ENCODE measurements at regions not wholly inside any gene's neighbourhood (a gene's known extent, or its start where the extent isn't known, plus 50 kb on each side); places are given as distances from the start of the nearest gene placed in this dataset.

- in situ Hi-C loops (cut with HindIII; ENCODE audit: low pct_unique_long_range_greater_than_20kb, low sequenced_read_pairs) = no loop called here
- DNase-seq (ENCODE audit: low read depth, low spot score) = peak; percentile 86
Observed at GRCh38 chr3:188052169-188053035, 101.6 kb upstream of the LPP start.

DNA sequence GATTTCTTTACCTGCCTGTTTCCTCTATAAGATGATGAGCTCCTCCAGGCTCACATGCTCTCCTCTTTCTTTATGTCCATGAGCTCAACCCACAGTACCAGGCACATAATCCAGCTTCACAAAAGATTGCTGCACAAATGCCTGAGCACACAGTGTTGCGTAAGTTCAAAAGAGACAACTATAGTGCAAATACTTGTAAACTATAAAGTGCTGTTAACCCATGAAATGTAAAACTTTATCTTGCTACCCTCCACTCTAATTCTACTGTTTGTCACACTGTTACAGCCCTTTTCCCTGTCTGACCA, 101.0 kb upstream of the LPP start:
- DNase-seq (ENCODE audit: low read depth, low spot score) = no peak
- in situ Hi-C loops (cut with HindIII; ENCODE audit: low pct_unique_long_range_greater_than_20kb, low sequenced_read_pairs) = no loop called here

DNA sequence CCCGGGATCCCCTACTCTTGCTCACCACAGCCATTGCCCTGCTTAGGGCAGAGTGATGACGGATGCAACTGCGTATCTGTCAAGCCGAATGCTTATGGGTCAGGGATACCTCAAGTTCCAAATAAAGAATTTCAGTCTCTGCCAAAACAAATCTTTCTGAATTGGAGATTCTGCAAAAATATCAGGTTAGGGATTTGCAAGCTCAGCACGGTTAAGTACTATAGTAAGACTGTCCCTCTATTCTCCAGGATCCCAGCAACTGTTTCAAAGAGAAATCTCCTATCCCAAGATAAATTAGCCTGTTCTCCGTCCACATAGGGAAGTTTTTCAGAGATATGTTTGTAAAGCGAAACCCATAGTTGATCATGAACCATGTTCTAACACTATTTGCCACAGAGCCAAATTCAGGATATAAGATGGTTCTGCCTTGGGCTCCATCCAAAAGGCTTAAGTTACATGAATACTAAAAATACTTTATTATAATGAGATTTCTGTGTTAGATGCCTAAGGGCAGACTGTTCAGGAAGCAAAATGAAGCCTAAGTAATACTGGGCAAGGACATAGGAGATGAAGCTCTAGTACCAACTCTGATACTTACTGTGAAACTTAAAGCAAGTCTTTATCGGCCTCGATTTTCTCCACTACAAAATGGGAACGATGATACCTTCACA, 100.1 kb upstream of the LPP start:
- DNase-seq (ENCODE audit: low read depth, low spot score) = no peak

GRCh38 chr3:188054541-188054940, 99.4 kb upstream of the LPP start:
- no peak for DNase-seq (ENCODE audit: low read depth, low spot score)
- in situ Hi-C loops (cut with HindIII; ENCODE audit: low pct_unique_long_range_greater_than_20kb, low sequenced_read_pairs) = no loop called here

More for the DNA sequence above, 100.1 kb upstream of the LPP start:
- in situ Hi-C loops (cut with HindIII; ENCODE audit: low pct_unique_long_range_greater_than_20kb, low sequenced_read_pairs) = no loop called here

- in situ Hi-C loops (cut with HindIII; ENCODE audit: low pct_unique_long_range_greater_than_20kb, low sequenced_read_pairs) = no loop called here
- no peak for DNase-seq (ENCODE audit: low read depth, low spot score)
Observed at GRCh38 chr3:188055388-188055787, 98.6 kb upstream of the LPP start.

DNA sequence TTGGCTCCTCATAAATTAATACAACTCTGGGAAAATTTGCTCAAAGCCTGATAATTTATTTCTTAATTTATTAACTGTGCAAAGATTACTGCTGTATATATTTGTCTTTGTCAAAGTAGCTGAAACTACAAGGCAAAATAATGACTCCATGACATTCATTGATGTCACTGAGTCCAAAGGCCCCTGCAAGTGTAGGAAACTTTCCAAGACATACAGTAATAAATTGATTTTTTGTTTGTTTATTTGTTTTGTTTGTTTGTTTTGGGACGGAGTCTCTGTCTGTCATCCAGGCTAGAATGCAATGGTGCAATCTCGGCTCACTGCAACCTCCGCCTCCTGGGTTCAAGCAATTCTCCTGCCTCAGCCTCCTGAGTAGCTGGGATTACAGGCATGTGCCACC, 96.8 kb upstream of the LPP start:
- no peak for DNase-seq (ENCODE audit: low read depth, low spot score)
- in situ Hi-C loops (cut with HindIII; ENCODE audit: low pct_unique_long_range_greater_than_20kb, low sequenced_read_pairs) = no loop called here

DNA sequence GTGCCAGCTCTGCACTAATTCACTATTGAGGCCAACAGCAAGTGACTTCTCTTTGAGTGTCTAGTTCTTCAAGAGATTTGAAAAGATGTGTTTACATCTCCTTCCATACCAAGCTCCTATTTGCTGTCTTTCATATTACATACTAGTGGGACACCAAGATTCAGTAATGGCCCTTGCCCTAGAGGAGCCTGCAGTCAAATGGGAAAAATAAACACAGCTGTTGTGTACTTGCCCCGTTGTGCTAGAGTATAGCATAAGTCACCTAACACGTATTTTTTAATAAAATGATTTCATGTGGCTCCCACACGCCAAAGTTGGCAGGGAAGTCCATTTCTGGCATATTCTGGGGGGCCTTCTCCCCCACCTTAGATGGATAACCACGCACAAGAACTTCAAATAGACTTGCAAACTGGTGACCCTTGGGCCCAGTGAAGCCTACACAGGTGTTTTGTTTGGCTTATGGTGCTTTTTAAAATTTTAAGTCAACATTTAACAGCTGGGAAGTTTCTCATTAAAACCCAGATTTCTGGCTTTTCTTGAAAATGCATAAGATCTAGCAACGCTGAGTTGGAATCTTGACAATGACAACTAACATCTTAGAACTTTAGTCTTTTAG, 95.3 kb upstream of the LPP start:
- in situ Hi-C loops (cut with HindIII; ENCODE audit: low pct_unique_long_range_greater_than_20kb, low sequenced_read_pairs) = no loop called here
- DNase-seq (ENCODE audit: low read depth, low spot score) = no peak

GRCh38 chr3:188059351-188059750, 94.6 kb upstream of the LPP start:
- DNase-seq (ENCODE audit: low read depth, low spot score) = no peak
- in situ Hi-C loops (cut with HindIII; ENCODE audit: low pct_unique_long_range_greater_than_20kb, low sequenced_read_pairs) = no loop called here

DNA sequence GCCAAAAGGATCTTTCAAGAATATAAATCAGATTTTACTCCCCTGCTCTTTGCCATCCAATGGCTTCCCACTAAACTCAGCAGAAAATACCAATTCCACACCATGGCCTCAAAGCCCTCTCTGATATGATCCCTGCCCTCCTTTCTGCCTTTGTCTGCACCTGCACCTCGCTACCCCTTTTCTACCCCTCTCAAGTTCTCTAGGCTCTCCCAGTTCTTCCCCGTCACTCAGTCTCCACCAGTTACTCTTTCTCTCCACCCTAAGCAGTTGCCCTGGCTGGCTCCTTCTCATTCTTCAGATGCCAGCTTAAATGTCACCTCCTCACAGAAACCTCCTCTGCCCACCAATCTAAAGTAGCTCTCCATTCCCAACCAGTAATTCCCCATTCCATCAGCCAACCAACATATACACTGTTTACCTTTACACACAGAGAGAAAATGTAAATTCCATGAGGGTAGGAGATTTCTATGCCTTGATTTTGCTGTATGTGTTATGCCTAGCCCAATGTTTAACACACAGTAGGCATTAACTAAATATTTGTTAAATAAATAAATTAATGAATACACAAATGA, 93.6 kb upstream of the LPP start:
- no peak for DNase-seq (ENCODE audit: low read depth, low spot score)
- in situ Hi-C loops (cut with HindIII; ENCODE audit: low pct_unique_long_range_greater_than_20kb, low sequenced_read_pairs) = no loop called here

- in situ Hi-C loops (cut with HindIII; ENCODE audit: low pct_unique_long_range_greater_than_20kb, low sequenced_read_pairs) = no loop called here
Observed at GRCh38 chr3:188060840-188061544, 93.0 kb upstream of the LPP start.

GRCh38 chr3:188062216-188062615, 91.7 kb upstream of the LPP start:
- in situ Hi-C loops (cut with HindIII; ENCODE audit: low pct_unique_long_range_greater_than_20kb, low sequenced_read_pairs) = no loop called here
- no peak for DNase-seq (ENCODE audit: low read depth, low spot score)

More at GRCh38 chr3:188060840-188061544, 93.0 kb upstream of the LPP start:
- DNase-seq (ENCODE audit: low read depth, low spot score) = peak; percentile 70

- in situ Hi-C loops (cut with HindIII; ENCODE audit: low pct_unique_long_range_greater_than_20kb, low sequenced_read_pairs) = no loop called here
- no peak for DNase-seq (ENCODE audit: low read depth, low spot score)
Observed at GRCh38 chr3:188064831-188065493, 89.0 kb upstream of the LPP start.

- DNase-seq (ENCODE audit: low read depth, low spot score) = no peak
- in situ Hi-C loops (cut with HindIII; ENCODE audit: low pct_unique_long_range_greater_than_20kb, low sequenced_read_pairs) = no loop called here
Observed at GRCh38 chr3:188066141-188066540, 87.8 kb upstream of the LPP start.

DNA sequence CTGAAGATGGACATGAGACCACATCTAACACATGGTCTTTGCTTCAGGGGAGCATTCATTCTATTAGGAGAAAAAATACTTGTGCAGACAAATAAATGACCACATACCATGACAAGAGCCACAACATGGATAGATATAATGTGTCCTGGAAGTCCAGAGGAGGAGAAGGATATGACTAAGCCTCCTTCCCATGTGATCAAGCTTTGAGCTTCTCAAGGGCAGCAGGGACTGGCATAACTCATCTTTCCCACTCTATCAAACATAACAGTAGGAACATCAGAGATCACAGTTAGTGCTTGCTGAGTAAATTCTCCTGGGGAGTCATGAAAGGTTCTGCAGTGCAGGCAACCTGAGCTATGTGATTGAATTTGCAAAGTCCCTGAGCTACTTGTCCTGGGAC, 86.0 kb upstream of the LPP start:
- no peak for DNase-seq (ENCODE audit: low read depth, low spot score)

GRCh38 chr3:188068342-188068741, 85.6 kb upstream of the LPP start:
- in situ Hi-C loops (cut with HindIII; ENCODE audit: low pct_unique_long_range_greater_than_20kb, low sequenced_read_pairs) = no loop called here
- DNase-seq (ENCODE audit: low read depth, low spot score) = no peak

More for the DNA sequence above, 86.0 kb upstream of the LPP start:
- in situ Hi-C loops (cut with HindIII; ENCODE audit: low pct_unique_long_range_greater_than_20kb, low sequenced_read_pairs) = no loop called here

DNA sequence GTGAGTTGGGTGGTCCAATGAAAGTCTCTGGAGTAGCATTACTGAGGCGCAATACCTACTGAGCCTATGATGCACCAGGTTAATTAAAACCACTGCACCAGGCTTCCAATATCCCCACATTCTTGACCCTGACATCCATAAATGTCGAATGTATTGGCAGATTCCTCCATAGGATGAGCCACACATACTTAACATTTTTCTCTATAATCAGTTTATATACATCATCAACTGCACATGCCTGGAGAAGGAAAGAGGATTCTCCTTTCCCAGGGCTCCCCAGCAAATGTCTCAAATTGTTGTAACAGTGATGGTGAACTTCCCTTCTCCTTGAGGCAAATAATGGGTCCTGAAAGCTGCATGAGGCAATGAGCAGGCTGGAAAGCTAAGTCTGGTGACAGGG, 82.3 kb upstream of the LPP start:
- in situ Hi-C loops (cut with HindIII; ENCODE audit: low pct_unique_long_range_greater_than_20kb, low sequenced_read_pairs) = no loop called here
- no peak for DNase-seq (ENCODE audit: low read depth, low spot score)

DNA sequence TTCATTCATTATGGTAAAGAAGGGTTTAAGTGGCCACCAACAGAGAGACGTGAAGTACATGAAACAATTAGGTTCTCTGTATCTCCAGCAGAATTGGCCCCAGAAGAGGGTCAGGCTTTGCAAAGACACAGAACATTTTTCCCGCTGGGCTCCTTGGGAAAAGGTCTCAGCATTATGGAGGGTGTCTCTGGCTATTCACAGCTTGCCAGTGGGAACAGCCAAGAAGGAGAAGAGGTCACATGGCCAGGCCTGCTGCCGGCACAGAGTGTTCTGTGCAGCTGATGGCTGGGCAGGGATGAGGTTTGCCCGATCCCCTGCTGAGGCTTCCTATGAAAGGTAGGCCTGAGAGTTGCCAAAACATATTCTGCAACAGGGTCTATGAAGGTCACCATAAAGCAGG, 77.8 kb upstream of the LPP start:
- in situ Hi-C loops (cut with HindIII; ENCODE audit: low pct_unique_long_range_greater_than_20kb, low sequenced_read_pairs) = no loop called here
- no peak for DNase-seq (ENCODE audit: low read depth, low spot score)

All from SK-MEL-5 (cell line).